ENCODE measurements at regions not wholly inside any gene's neighbourhood (a gene's known extent, or its start where the extent isn't known, plus 50 kb on each side); places are given as distances from the start of the nearest gene placed in this dataset.

DNA sequence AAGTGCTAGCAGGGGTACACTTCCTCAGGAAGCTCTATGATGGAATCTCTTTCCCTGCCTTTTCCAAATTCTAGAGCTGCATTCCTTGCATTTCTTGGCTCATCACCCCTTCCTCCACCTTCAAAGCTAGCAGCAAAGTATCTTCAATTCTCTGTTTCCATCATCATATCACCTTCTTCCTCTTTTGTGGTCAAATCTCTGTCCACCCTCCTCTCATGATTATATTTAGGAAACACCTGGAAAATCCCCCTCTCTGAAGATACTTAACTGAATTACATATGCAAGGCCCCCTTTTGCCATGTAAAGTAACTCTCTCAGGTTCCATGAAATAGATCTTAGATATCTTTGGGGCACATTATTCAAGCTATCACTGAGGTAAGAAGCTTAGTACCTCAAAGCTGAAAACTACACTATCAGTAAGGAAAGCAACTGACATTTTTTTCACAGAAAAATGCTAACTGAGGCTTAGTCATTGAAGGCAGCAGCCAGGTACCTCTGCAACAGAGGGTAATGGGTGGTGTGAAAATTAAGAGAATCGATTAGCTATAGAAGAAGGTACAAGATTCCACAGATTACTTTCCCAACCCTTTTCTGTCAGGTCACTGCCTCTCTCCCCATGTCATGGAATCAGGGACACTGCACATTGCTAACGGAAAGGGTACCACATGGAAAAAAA is 197.3 kb downstream of the MACC1 start:
- TF ChIP-seq, protein P1, sequence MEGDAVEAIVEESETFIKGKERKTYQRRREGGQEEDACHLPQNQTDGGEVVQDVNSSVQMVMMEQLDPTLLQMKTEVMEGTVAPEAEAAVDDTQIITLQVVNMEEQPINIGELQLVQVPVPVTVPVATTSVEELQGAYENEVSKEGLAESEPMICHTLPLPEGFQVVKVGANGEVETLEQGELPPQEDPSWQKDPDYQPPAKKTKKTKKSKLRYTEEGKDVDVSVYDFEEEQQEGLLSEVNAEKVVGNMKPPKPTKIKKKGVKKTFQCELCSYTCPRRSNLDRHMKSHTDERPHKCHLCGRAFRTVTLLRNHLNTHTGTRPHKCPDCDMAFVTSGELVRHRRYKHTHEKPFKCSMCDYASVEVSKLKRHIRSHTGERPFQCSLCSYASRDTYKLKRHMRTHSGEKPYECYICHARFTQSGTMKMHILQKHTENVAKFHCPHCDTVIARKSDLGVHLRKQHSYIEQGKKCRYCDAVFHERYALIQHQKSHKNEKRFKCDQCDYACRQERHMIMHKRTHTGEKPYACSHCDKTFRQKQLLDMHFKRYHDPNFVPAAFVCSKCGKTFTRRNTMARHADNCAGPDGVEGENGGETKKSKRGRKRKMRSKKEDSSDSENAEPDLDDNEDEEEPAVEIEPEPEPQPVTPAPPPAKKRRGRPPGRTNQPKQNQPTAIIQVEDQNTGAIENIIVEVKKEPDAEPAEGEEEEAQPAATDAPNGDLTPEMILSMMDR (IDR thresholded peaks at IDR 0.05): no peak
- TF ChIP-seq POLR2A (IDR thresholded peaks at IDR 0.05): no peak
